ENCODE measurements at regions not wholly inside any gene's neighbourhood (a gene's known extent, or its start where the extent isn't known, plus 50 kb on each side); places are given as distances from the start of the nearest gene placed in this dataset.

DNA sequence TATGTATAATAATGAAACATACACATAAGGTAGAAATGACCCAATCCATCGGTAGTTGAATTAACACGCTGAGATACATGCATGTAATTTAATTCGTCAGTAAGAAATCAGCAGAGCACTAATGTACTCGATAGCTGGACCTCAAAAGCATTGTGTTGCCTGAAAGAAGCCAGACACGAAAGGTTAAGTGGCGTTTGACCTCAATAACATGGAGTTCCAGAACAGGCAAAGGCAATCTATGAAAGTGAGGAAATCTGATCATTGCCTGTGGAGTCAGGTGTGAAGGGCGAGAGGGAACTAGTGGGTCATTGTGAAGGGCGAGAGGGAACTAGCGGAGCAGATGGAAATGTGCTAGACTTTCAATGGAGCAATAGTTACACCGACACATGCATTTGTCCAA lies 970.4 kb upstream of the TMEM132C start:
- no peak overlapping the region for H3K27ac ChIP-seq
- TF ChIP-seq, protein P1, sequence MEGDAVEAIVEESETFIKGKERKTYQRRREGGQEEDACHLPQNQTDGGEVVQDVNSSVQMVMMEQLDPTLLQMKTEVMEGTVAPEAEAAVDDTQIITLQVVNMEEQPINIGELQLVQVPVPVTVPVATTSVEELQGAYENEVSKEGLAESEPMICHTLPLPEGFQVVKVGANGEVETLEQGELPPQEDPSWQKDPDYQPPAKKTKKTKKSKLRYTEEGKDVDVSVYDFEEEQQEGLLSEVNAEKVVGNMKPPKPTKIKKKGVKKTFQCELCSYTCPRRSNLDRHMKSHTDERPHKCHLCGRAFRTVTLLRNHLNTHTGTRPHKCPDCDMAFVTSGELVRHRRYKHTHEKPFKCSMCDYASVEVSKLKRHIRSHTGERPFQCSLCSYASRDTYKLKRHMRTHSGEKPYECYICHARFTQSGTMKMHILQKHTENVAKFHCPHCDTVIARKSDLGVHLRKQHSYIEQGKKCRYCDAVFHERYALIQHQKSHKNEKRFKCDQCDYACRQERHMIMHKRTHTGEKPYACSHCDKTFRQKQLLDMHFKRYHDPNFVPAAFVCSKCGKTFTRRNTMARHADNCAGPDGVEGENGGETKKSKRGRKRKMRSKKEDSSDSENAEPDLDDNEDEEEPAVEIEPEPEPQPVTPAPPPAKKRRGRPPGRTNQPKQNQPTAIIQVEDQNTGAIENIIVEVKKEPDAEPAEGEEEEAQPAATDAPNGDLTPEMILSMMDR (conservative IDR thresholded peaks at IDR 0.05): no peak

DNA sequence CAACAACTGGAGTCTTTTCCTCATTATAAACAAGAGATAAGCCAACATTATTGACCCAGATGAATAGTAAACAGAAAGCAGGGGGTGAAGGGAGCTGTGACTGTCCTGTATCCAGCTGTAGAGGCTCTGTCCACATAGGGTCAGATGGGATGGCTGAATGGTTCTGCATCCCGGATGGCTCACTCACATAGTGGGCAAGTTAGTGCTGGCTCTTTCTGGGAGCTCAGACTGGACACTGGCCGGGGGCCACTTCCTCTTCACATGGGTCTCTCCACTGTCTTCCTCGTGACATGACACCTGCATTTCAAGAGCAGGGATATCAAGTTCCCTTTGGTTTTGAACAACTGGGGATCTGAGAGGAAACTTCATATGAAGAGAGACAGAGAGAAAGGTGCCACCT lies 969.6 kb upstream of the TMEM132C start:
- TF ChIP-seq, protein P1 (conservative IDR thresholded peaks at IDR 0.05): no peak

DNA sequence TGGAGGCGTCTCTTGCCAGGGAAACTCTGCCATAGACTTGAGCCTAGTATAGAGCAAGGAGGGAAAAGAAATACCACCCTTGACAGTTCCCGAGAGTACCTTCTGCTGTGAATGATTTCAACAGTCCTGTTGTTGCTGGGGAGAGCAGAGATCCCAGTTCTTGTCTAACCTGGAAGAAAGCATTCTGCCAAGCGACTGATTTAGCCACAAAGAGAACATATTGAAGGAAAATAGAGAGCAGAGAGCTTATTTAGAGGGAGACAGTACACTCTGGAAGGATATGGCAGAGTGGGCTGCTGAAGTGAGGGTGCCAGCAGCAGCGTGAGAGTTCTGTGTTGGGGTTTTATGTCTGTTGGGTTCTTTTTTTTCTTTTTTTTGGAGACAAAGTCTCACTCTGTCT lies 966.9 kb upstream of the TMEM132C start:
- H3K27ac ChIP-seq: no peak overlapping the region
- TF ChIP-seq, protein P1 (conservative IDR thresholded peaks at IDR 0.05): no peak

More for the DNA sequence above, 969.6 kb upstream of the TMEM132C start:
- H3K27ac ChIP-seq: no peak overlapping the region

DNA sequence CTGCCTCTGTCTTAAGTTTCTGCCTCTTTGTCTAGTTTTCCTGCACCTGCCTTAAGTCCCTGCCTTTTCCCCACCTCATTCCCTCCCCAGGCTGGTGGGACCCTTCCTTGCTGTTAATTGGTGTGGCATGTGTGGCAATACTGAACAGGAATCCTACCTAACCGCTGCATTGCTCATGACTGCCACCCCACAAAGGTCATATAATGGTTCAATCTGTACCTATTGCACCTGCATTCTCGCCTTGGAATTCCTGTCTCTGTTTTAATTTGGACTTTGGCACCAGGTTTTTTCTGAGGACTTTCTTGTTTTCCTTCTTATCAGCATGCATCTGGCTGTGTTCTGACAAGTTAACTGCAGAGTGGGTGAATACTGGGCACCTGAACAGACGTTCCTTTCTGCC lies 966.2 kb upstream of the TMEM132C start:
- TF ChIP-seq, protein P1 (conservative IDR thresholded peaks at IDR 0.05): no peak
- H3K27ac ChIP-seq: no peak overlapping the region

DNA sequence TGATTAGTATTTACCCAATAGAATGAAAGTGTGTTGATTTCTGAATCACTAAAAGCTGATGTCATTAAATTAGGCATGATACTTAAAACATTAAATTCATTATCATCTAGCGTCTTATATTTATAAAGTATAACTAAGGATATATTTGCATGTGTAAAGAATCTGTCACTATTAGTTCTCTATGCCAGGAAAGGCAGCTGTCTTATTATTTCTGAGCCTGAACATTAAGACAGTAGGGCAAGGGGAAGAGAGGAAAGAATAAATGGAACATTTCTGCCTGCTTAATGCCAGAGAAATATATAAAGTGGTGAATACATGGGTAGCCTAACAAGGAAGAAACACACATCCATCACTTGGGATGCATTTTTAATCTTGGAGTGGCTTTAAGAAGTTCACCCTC lies 965.1 kb upstream of the TMEM132C start:
- H3K27ac ChIP-seq: no peak overlapping the region
- TF ChIP-seq, protein P1 (conservative IDR thresholded peaks at IDR 0.05): no peak

DNA sequence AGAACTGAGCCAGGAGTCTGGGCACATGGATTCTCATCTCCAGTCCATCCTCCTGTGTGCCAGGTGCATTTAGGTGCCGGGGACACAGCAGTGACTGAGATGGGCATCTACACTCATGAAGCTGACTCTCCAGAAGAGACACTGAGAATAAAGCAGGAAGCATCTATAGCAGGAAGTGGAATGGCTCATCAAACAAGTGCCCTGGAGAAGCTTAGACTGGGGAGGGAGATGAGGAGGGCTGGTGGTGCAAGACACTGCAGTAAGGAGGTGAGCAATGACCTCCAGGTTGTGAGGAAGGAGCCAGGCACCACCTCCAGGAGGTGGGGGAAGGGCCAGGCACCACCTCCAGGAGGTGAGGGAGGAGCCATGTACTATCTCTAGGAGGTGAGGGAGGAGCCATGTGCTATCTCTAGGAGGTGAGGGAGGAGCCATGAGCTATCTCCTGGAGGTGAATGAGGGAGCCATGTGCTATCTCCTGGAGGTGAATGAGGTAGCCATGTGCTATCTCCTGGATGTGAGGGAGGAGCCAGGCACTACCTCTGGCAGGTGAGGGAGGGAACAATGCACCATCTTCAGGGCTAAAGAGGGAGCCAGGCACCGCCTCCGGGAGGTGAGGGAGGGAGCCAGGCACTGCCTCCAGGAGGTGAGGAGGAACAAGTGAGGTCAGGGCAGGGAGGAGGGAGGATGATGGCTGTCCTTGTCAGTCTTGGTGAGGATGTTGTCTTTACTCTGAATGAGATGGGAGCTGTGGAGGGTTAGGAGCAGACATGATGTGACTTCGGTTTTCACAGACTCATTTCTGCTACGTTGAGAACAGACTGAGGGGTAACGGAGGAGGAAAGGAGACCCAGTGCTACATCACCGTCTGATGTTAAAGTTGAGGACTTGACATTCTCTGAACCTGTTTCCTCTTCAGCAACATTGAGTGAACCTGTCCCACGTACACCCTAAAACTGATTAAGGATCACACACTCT lies 961.9 kb upstream of the TMEM132C start:
- H3K27ac ChIP-seq: no peak overlapping the region
- TF ChIP-seq, protein P1 (conservative IDR thresholded peaks at IDR 0.05): no peak

DNA sequence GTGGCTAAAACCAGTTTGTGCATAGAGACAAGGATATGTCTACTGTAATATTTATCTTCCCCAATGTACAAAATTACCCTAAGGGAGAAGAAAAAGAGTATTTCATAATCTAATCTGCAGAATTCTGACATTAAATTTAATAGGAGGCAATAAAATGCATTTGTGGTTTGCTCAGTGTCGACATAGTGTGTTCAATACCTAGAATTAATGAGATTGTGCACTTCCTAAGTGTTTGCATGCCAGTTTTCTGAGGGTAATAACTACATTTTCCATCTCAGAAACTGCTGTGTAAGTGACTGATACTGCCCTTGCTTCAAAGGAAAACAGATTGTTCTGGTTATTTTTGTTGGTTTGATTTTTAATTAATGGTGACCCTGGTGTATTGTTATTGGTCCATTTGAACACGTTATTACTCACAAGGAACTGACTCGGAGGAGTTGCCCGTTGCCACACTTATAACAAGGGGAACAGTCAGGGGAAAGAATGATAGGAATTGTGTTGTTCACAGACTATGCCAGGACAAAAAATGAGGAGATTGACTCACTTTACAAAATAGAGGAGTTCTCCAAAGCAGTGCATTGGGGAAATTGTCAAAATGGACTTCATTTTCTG lies 960.3 kb upstream of the TMEM132C start:
- TF ChIP-seq, protein P1 (conservative IDR thresholded peaks at IDR 0.05): no peak
- no peak overlapping the region for H3K27ac ChIP-seq

Measured in VCaP (cell line).